GM21515 (cell line): ENCODE measurements at regions not wholly inside any gene's neighbourhood (a gene's known extent, or its start where the extent isn't known, plus 50 kb on each side); places are given as distances from the start of the nearest gene placed in this dataset.

Experiments
- ATAC-seq: cut with Tn5 transposase; IDR thresholded peaks from one replicate; pipeline ENCODE4 v1.9.1; 2021; ENCODE audit not compliant: unreplicated experiment

- ATAC-seq, result no peak
These were observed 168.9 kb upstream of the CHORDC1 start for GRCh38 chr11:90391756-90392155.

DNA sequence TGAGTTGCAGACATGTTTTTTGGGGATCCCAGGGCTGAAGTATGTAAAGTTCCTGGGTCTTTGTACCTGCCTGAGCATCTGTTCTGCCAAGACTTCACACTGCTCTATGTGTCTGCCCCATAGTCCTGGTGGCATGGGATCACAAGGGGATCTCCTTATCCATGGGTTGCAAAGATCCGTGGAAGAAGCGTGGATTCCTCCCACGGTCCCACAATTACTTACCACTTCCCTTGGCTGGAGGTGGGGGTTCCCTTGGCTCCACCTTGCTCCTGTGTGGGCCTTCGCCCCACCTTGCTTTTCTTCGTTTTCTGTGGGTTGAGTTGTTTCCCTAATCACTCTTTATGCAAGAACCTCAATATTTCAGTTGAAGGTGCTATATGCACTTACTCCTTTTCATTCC lies 157.4 kb upstream of the CHORDC1 start:
- ATAC-seq, result no peak

DNA sequence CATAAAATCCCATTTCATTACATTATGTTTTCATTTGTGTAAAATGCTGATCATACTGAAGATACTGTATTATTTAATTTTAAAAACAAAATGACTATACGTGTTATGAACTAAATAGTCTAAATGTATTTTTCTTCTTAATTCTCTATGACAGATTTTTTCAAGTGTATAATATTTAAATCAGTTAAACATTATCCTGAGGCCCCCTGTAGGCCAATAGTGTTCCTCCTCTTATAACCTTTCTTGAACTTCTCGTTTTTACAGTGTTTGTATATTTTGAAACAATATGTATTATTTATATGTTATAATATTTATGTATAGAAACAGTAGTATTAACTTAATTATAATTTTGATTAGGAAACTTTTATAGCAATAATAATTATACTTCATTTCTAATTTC lies 151.1 kb upstream of the CHORDC1 start:
- no peak for ATAC-seq

- no peak for ATAC-seq
These were observed 141.7 kb upstream of the CHORDC1 start for GRCh38 chr11:90364527-90364926.

- no peak for ATAC-seq
These were observed 140.9 kb upstream of the CHORDC1 start for GRCh38 chr11:90363739-90364138.

DNA sequence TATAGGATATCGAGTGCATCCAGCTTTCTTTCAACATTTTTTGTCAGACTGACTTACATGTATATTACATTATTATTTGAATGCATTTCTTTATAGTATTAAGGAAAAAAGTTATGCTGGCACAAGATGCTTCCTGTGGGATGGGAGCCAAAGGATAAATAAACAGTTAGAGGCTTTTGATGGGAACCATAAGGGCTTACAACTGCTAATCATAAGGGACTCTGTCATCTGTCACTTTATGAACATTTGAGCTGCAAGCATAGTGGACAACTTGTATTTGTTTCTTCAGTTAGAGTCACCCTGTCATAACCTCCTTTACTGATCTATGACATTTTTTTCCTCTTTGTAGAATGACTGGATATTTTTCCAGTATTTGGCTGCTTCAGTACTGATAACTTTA lies 132.4 kb upstream of the CHORDC1 start:
- no peak for ATAC-seq

GRCh38 chr11:90349731-90350130 lies 126.9 kb upstream of the CHORDC1 start:
- ATAC-seq, result no peak

DNA sequence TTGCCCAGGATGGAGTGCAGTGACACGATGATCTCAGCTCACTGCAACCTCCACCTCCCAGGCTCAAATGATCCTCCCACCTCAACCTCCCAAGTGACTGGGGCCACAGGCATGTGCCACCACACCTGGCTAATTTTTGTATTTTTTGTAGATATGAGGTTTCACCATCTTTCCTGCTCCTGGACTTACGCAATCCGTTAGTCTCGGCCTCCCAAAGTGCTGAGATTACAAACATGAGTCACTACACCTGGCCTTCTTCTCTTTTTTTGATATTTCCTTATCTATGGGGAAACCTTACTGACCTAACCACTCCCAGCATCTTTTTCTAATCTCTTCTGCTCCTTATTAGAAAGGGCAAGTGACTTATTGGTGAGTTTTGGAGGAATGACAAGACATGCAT lies 121.7 kb upstream of the CHORDC1 start:
- ATAC-seq, result no peak

DNA sequence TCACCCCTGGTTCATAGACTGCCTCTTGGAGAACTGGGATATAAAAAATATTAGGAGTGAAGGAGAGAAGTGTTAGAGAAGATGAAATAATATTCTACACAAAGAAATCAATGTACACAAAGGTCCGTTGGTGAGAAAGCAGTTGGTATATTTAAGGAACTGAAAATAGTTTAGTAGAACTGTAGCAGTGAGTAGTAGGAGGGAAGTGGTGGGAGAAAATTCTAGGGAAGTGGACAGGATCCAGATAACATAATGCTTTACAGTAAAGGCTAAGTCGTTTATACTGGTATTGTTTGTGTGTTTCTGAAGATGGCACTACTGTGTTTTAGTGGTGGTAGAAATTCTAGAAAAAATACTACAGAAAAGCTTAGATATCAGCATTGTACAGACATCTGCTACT lies 120.8 kb upstream of the CHORDC1 start:
- ATAC-seq, result no peak

DNA sequence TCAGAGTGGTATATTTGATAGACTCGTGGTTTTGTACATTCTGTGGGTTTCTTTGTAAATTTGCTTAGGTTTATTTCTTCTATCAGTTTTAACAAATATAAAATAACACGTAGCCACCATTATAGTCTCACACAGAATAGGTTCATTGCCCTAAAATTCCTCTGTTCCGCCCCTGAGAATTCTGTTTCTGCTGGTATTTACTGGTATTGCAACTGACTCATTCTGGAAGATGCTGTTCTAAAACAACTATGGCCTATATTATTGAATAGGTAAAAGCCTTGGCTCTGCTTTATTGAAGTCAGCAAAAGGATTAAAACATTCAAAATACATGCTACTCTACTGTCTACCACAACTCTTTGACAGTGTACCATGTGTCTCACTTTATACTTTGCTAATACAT lies 119.1 kb upstream of the CHORDC1 start:
- no peak for ATAC-seq

DNA sequence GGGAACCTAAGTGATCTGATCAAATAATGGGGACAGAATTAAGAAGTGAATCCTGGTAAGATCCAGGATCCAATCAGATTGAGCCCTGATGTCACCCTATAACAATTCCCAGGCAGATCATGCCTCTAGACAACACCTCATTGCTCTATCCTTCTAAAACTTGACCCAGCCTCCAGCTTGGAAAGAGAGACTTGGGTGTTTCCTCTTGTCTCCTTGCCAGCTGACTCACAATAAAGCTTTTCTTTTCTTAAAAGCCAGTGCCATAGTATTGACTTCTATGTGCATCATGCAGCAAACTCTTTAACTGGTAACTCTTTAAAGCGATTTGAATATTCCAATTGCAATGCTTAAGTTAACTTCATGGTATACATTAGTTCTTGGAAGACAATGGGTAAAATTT lies 109.6 kb upstream of the CHORDC1 start:
- ATAC-seq, result no peak

GRCh38 chr11:90330632-90331031 lies 107.8 kb upstream of the CHORDC1 start:
- ATAC-seq, result no peak

- ATAC-seq, result no peak
These were observed 106.2 kb upstream of the CHORDC1 start for GRCh38 chr11:90329043-90329442.

- ATAC-seq, result no peak
These were observed 103.8 kb upstream of the CHORDC1 start for GRCh38 chr11:90326647-90327046.

DNA sequence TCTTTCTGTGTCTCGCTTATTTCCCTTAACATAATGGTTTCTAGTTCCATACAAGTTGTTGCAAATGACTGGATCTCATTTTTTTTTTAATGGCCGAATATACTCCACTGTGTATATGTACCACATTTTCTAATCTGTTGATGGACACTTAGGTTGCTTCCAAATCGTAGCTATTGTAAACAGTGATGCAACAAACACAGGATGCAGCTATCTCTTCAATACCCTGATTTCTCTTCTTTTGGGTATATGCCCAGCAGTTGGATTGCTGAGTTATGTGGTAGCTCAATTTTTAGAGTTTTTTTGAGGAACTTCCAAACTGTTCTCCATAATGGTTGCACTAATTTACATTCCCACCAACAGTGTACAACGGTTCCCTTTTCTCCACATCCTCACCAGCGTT lies 100.4 kb upstream of the CHORDC1 start:
- ATAC-seq, result no peak

- no peak for ATAC-seq
These were observed 98.2 kb upstream of the CHORDC1 start for GRCh38 chr11:90321018-90321417.

- ATAC-seq, result no peak
These were observed 95.8 kb upstream of the CHORDC1 start for GRCh38 chr11:90318651-90319050.

DNA sequence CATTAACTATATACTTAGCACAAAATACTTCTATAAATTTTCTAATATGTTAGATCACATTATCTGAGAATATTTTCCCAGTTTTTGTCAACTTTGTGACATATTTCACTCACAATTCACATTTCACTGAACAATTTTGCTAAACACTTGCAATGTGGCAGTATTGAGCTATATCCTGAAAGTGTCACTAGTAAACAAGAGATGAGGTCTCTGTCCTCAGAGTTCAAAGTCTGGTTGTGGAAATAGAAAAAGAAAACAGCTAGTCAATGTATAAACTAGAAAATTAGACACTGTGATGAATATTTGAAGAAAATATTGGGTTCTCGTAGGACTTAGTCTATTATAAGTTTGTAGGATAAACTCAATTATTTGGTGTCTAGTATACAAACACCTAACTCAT lies 87.4 kb upstream of the CHORDC1 start:
- no peak for ATAC-seq

GRCh38 chr11:90309693-90310092 lies 86.8 kb upstream of the CHORDC1 start:
- ATAC-seq, result no peak

GRCh38 chr11:90294526-90294925 lies 71.7 kb upstream of the CHORDC1 start:
- no peak for ATAC-seq

- ATAC-seq, result no peak
These were observed 71.2 kb upstream of the CHORDC1 start for GRCh38 chr11:90294091-90294490.

GRCh38 chr11:90288212-90288821 lies 65.5 kb upstream of the CHORDC1 start:
- ATAC-seq, result no peak

- ATAC-seq, result no peak
These were observed 63.8 kb upstream of the CHORDC1 start for GRCh38 chr11:90286640-90287039.

- no peak for ATAC-seq
These were observed 61.3 kb upstream of the CHORDC1 start for GRCh38 chr11:90284171-90284570.
